ENCODE measurements at regions not wholly inside any gene's neighbourhood (a gene's known extent, or its start where the extent isn't known, plus 50 kb on each side); places are given as distances from the start of the nearest gene placed in this dataset.

DNA sequence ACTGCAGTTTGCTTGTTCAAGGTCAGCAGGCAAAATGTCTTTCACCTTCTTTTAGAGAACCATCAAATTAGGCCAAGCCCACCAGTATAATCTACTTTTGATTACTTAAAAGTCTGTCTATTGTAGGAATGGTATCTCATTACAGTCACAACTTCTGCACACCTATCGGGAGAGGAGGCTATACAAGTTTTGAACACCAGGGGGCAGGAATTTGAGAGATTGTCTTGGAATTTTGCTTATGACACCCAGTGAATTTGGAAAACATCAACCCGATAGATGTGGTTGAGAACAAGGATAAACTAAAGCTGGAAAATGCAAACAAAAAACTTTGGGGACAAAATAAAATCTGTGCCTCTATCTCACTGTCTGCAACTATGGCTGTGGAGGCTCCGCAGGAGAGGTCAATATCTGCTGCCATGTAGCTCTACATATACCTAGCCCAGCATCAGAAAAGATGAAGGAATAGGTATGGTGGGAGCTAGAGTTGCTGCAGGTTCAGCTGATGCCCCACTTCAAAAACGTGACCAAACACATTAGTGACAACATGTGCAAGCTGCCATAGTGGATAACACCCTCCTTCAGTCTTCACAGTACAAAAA, 1299.2 kb upstream of the SPRY2 start:
- no peaks in the 10 kb centered on the region for H3K36me3 Mint-ChIP-seq
- no peak for ATAC-seq
- no peak overlapping the region for H3K4me3 Mint-ChIP-seq
- H3K4me1 Mint-ChIP-seq, result no peaks in the 10 kb centered on the region
- H3K27me3 Mint-ChIP-seq, result no peaks in the 10 kb centered on the region
- no peaks in the 10 kb centered on the region for H3K9me3 Mint-ChIP-seq
- H3K27ac Mint-ChIP-seq, result no peak overlapping the region

DNA sequence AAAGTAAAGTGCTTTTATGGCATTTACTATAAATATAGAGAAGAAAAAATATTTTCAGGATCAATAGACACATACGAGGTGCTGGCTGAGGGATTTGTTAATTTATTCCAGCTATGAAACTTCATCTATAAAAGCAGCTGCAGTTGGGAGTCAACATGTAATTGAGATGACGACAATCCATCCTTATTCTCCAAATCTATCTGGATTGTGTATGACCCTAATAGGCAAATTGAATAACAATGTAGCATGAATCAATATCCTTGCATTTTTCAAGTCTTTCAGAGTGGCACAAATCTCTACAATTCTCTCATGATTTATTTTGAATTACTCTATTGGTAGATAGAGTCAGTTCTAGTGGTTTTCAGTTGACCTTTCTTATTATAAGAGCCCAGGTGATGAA, 1296.5 kb upstream of the SPRY2 start:
- H3K36me3 Mint-ChIP-seq, result no peaks in the 10 kb centered on the region
- no peak overlapping the region for H3K4me3 Mint-ChIP-seq
- no peaks in the 10 kb centered on the region for H3K4me1 Mint-ChIP-seq
- H3K27me3 Mint-ChIP-seq, result no peaks in the 10 kb centered on the region
- ATAC-seq, result no peak
- no peak overlapping the region for H3K27ac Mint-ChIP-seq
- H3K9me3 Mint-ChIP-seq, result peaks cover 4% of the 10 kb centered on the region

GRCh38 chr13:81636120-81636519, 1295.2 kb upstream of the SPRY2 start:
- Mint-ChIP-seq H3K4me1 (no peaks in the 10 kb centered on the region), H3K4me3 (no peak overlapping the region), H3K27me3 (no peaks in the 10 kb centered on the region), H3K9me3 (peaks cover 4% of the 10 kb centered on the region), H3K27ac (no peak overlapping the region), H3K36me3 (no peaks in the 10 kb centered on the region)
- no peak for ATAC-seq

DNA sequence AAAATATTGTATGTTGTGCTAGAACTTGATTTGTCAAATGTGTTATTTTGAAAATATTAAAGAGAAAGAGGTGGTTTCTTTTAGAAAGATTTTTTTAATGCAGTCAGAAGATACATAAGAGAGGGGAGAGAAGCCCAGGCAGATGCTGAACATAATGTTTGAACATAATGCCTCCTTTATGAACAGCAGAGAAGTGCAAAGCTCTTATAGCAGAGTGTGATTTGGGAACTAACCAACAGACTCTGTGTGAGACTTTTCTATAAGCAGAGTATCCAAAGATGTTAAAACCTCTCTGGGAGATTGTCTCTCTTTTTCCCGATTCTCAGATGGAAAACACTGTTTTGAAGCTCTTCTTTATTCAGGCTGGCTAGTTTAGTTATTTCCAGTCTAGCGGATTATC, 1274.1 kb upstream of the SPRY2 start:
- Mint-ChIP-seq H3K36me3 (no peaks in the 10 kb centered on the region), H3K4me3 (no peak overlapping the region), H3K27me3 (no peaks in the 10 kb centered on the region), H3K9me3 (peaks cover 15% of the 10 kb centered on the region), H3K4me1 (no peaks in the 10 kb centered on the region), H3K27ac (no peak overlapping the region)
- no peak for ATAC-seq

- H3K27me3 Mint-ChIP-seq, result no peaks in the 10 kb centered on the region
- peaks cover 15% of the 10 kb centered on the region for H3K9me3 Mint-ChIP-seq
- no peak for ATAC-seq
- no peaks in the 10 kb centered on the region for H3K36me3 Mint-ChIP-seq
- no peak overlapping the region for H3K4me3 Mint-ChIP-seq
- H3K27ac Mint-ChIP-seq, result no peak overlapping the region
- H3K4me1 Mint-ChIP-seq, result no peaks in the 10 kb centered on the region
Observed at GRCh38 chr13:81610644-81611043, 1269.7 kb upstream of the SPRY2 start.

GRCh38 chr13:81609335-81609734, 1268.4 kb upstream of the SPRY2 start:
- H3K27me3 Mint-ChIP-seq, result no peaks in the 10 kb centered on the region
- no peak overlapping the region for H3K27ac Mint-ChIP-seq
- H3K9me3 Mint-ChIP-seq, result peaks cover 12% of the 10 kb centered on the region
- no peaks in the 10 kb centered on the region for H3K36me3 Mint-ChIP-seq
- no peaks in the 10 kb centered on the region for H3K4me1 Mint-ChIP-seq
- H3K4me3 Mint-ChIP-seq, result no peak overlapping the region
- no peak for ATAC-seq

DNA sequence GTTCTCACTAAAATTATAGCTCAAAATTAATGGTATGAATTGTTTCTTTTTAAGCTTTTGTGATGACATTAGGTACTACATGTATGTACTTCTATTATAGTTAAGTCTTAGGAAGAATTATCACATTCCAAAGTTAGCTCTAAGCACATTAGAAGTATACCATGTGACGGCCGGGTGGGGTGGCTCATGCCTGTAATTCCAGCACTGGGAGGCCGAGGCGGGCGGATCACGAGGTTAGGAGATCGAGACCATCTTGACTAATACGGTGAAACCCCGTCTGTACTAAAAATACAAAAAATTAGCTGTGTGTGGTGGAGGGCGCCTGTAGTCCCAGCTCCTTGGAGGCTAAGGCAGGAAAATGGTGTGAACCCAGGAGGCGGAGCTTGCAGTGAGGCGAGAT, 1265.1 kb upstream of the SPRY2 start:
- no peak for ATAC-seq
- no peak overlapping the region for H3K27ac Mint-ChIP-seq

GRCh38 chr13:81602241-81602640, 1261.3 kb upstream of the SPRY2 start:
- H3K9me3 Mint-ChIP-seq, result peaks cover 2% of the 10 kb centered on the region
- no peak for ATAC-seq

More for the DNA sequence above, 1265.1 kb upstream of the SPRY2 start:
- H3K4me1 Mint-ChIP-seq, result no peaks in the 10 kb centered on the region
- H3K36me3 Mint-ChIP-seq, result no peaks in the 10 kb centered on the region
- H3K4me3 Mint-ChIP-seq, result no peak overlapping the region
- H3K9me3 Mint-ChIP-seq, result peaks cover 3% of the 10 kb centered on the region
- no peaks in the 10 kb centered on the region for H3K27me3 Mint-ChIP-seq

GRCh38 chr13:81597101-81597500, 1256.2 kb upstream of the SPRY2 start:
- Mint-ChIP-seq H3K36me3 (no peaks in the 10 kb centered on the region), H3K27ac (no peak overlapping the region), H3K4me3 (no peak overlapping the region), H3K4me1 (no peaks in the 10 kb centered on the region), H3K27me3 (no peaks in the 10 kb centered on the region), H3K9me3 (peaks cover 2% of the 10 kb centered on the region)
- no peak for ATAC-seq

More at GRCh38 chr13:81602241-81602640, 1261.3 kb upstream of the SPRY2 start:
- Mint-ChIP-seq H3K4me3 (no peak overlapping the region), H3K36me3 (no peaks in the 10 kb centered on the region), H3K27ac (no peak overlapping the region), H3K27me3 (no peaks in the 10 kb centered on the region), H3K4me1 (no peaks in the 10 kb centered on the region)

DNA sequence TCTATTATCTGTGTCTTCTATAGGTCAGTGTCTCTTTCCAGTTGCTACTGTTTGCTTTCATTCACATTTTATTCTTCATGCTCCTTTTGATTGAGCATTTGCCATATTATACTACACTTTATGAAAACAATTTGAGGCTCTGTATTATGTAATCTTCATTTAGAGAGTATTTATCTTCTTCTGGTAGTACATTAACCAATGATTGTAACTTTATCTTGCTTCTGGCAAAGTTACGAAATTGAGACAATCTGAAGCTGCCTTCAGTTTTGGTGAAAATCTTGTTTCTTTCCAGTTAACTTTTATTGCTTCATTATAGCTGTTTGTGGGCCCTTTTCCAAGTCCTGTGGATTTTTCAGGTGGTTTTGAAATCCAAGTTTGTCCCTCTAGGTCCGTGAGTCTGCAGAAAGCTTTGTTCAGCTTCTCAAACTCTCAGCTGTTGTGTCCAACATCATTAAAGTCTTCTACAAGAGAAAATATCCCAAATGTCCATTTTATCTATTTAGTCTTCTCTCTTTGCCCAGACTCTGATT, 1255.4 kb upstream of the SPRY2 start:
- Mint-ChIP-seq H3K4me3 (no peak overlapping the region), H3K36me3 (no peaks in the 10 kb centered on the region), H3K4me1 (no peaks in the 10 kb centered on the region), H3K27me3 (no peaks in the 10 kb centered on the region), H3K27ac (no peak overlapping the region), H3K9me3 (peaks cover 2% of the 10 kb centered on the region)
- ATAC-seq, result no peak

- no peaks in the 10 kb centered on the region for H3K27me3 Mint-ChIP-seq
- no peaks in the 10 kb centered on the region for H3K4me1 Mint-ChIP-seq
- no peak for ATAC-seq
- H3K9me3 Mint-ChIP-seq, result peaks cover 1% of the 10 kb centered on the region
- no peak overlapping the region for H3K27ac Mint-ChIP-seq
- H3K36me3 Mint-ChIP-seq, result no peaks in the 10 kb centered on the region
- H3K4me3 Mint-ChIP-seq, result no peak overlapping the region
Observed at GRCh38 chr13:81591528-81592220, 1250.7 kb upstream of the SPRY2 start.

GRCh38 chr13:81582381-81582780, 1241.5 kb upstream of the SPRY2 start:
- H3K9me3 Mint-ChIP-seq, result peaks cover 3% of the 10 kb centered on the region
- H3K27ac Mint-ChIP-seq, result no peak overlapping the region
- H3K27me3 Mint-ChIP-seq, result no peaks in the 10 kb centered on the region
- ATAC-seq, result no peak
- H3K36me3 Mint-ChIP-seq, result no peaks in the 10 kb centered on the region
- no peak overlapping the region for H3K4me3 Mint-ChIP-seq
- no peaks in the 10 kb centered on the region for H3K4me1 Mint-ChIP-seq

DNA sequence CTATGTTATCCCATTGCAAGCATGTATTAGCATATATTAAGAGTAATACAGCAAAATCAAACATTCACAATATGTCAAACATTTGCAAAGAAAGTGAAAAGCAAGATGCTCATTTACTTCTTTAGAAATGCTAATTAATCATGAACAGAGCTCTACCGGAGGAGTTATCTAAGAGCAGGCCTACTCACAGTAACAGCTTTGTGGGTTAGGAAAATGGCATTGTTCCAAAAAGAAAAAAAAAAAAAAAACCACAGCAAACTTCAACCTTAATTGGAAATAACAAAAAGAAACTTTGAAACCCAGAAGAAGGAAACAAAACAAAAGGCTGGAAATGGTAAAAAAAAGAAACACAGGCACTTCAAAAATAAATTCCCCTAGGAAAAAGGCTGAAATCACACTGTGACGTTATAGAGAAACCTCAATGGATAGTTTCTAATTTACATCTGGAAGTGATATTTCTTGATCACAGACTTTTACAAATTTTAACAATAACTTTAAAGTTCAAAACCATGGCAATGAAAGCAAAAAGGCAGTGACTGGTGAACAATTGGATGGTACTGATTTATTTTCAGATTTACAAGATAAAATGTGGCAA, 1236.8 kb upstream of the SPRY2 start:
- Mint-ChIP-seq H3K4me3 (no peak overlapping the region), H3K27me3 (no peaks in the 10 kb centered on the region), H3K36me3 (no peaks in the 10 kb centered on the region), H3K9me3 (no peaks in the 10 kb centered on the region), H3K4me1 (no peaks in the 10 kb centered on the region), H3K27ac (no peak overlapping the region)
- no peak for ATAC-seq

DNA sequence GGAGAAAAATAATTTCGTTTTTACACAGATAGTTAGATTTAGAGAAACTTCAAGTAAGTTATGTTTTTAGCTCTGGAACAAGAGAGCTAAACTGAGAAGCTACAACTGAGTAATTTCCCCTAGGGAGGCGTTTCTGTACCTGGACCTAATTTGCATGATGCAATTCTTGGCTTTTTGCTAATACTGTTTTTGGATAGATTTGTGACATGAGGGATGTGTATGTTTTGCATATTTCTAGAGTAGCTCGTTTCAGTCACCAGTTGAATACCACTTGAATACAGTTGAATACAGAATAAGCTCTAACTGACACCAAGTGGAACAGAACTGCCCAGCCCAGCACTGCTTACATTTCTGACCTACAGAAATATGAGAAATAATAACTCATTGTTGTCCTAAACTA, 1227.9 kb upstream of the SPRY2 start:
- ATAC-seq, result no peak
- Mint-ChIP-seq H3K36me3 (no peaks in the 10 kb centered on the region), H3K27me3 (no peaks in the 10 kb centered on the region), H3K4me3 (no peak overlapping the region), H3K27ac (no peak overlapping the region), H3K9me3 (peaks cover 4% of the 10 kb centered on the region), H3K4me1 (no peaks in the 10 kb centered on the region)

- H3K9me3 Mint-ChIP-seq, result peaks cover 7% of the 10 kb centered on the region
- no peaks in the 10 kb centered on the region for H3K4me1 Mint-ChIP-seq
- no peak for ATAC-seq
- no peaks in the 10 kb centered on the region for H3K27me3 Mint-ChIP-seq
- H3K36me3 Mint-ChIP-seq, result no peaks in the 10 kb centered on the region
- no peak overlapping the region for H3K4me3 Mint-ChIP-seq
- H3K27ac Mint-ChIP-seq, result no peak overlapping the region
Observed at GRCh38 chr13:81565849-81566248, 1224.9 kb upstream of the SPRY2 start.

DNA sequence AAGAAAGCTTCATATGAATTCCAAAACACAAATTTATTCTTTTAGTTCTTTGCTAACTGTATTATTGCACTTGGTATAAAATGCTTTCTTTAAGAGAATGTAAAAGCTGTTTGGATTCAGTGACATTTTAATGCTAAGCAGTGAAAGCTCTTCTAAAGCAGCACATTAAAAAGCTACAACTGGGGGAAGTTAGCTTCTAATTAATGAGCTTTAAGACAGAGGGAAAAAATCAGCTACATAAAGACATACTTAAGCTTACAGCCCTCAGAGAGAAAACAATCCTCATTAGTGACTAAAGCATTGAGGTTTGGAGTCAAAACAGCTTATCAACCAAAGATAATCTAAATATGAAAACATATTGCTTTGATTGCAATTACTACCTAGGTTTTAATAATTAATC, 1222.2 kb upstream of the SPRY2 start:
- peaks cover 7% of the 10 kb centered on the region for H3K9me3 Mint-ChIP-seq
- H3K27ac Mint-ChIP-seq, result no peak overlapping the region
- no peaks in the 10 kb centered on the region for H3K27me3 Mint-ChIP-seq
- H3K4me3 Mint-ChIP-seq, result no peak overlapping the region
- H3K4me1 Mint-ChIP-seq, result no peaks in the 10 kb centered on the region
- H3K36me3 Mint-ChIP-seq, result no peaks in the 10 kb centered on the region
- ATAC-seq, result no peak
